ENCODE measurements at regions not wholly inside any gene's neighbourhood (a gene's known extent, or its start where the extent isn't known, plus 50 kb on each side); places are given as distances from the start of the nearest gene placed in this dataset.

DNA sequence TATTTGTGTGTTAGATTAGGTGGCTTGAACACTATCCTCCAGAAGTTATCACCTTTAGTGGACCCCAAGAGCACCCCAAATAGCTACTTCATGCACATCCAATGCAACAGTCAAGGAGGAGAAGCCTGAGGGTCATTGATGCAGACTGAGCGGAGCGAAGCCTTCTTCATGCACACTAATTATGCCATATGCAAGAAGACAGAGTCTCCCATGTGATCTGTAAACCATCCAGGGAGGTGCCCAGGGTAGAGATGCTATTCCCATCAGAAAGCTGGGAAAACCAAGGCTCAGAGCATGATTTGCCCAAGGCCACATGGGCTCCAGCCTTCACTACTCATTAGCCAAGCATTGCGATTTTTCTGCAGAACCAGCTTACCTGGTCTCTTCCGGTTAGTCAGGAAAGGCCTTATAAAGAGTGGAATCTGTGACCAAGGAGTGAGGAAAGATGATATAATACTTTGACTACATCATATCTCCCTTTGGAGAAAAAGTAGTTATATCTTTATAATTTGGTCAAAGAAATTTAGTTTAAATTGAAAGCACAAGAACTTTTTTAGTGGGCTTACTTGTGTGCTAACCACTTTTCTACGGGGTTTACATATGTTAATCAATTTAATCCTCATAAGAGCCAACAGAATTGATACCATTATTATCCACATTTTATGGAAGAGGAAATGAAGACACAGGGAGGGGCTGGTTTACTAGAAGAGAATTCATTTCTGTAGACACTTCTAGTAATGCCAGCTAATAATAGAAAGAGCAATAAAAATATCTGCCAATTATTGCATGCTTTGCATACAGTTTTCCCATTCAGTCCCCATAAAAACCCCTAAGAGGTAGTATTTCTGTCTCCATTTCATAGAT, 220.0 kb downstream of the ESM1 start:
- Histone ChIP-seq H3K79me2 (ENCODE audit: low read depth) (no peaks in the 10 kb centered on the region), H3K4me3 (no peak overlapping the region), H3K27ac (no peak overlapping the region), H3K9me3 (ENCODE audit: insufficient read depth, low read depth) (no peaks in the 10 kb centered on the region), H3K36me3 (ENCODE audit: low read depth) (no peaks in the 10 kb centered on the region), H4K20me1 (ENCODE audit: insufficient read depth) (no peaks in the 10 kb centered on the region), H3K4me2 (no peak overlapping the region), H3K27me3 (ENCODE audit: insufficient read depth, low read depth) (no peaks in the 10 kb centered on the region), H3K9me2 (ENCODE audit: insufficient read depth) (no peaks in the 10 kb centered on the region), H3K4me1 (replicated peaks; ENCODE audit: insufficient read depth) (peaks cover 14% of the 10 kb centered on the region), H3F3A (ENCODE audit: insufficient read depth, low read depth) (no peaks in the 10 kb centered on the region), H2AFZ (no peak overlapping the region)
- intact Hi-C loops (cut with micrococcal nuclease; ENCODE audit: unreplicated experiment), result no loop called here
- no peak for DNase-seq
- ChIA-PET POLR2A (ENCODE audit: unreplicated experiment) (no interaction called here), CTCF (no interaction called here)
- TF ChIP-seq EZH2 (IDR thresholded peaks at IDR 0.05; ENCODE audit: low read depth), result no peak
- TF ChIP-seq CTCF (conservative IDR thresholded peaks at IDR 0.05), result no peak
- no TSS peak for BruUV-seq (replicated peaks)

- no TSS peak for BruUV-seq (replicated peaks)
- intact Hi-C loops (cut with micrococcal nuclease; ENCODE audit: unreplicated experiment), result no loop called here
- CTCF ChIA-PET, result no interaction called here
- Histone ChIP-seq H3K36me3 (ENCODE audit: low read depth) (no peaks in the 10 kb centered on the region), H3K27ac (no peak overlapping the region), H4K20me1 (ENCODE audit: insufficient read depth) (no peaks in the 10 kb centered on the region), H2AFZ (no peak overlapping the region), H3K79me2 (ENCODE audit: low read depth) (no peaks in the 10 kb centered on the region), H3K4me1 (replicated peaks; ENCODE audit: insufficient read depth) (peaks cover 16% of the 10 kb centered on the region), H3K9me3 (ENCODE audit: insufficient read depth, low read depth) (no peaks in the 10 kb centered on the region), H3K9me2 (ENCODE audit: insufficient read depth) (no peaks in the 10 kb centered on the region), H3K27me3 (ENCODE audit: insufficient read depth, low read depth) (no peaks in the 10 kb centered on the region), H3F3A (ENCODE audit: insufficient read depth, low read depth) (no peaks in the 10 kb centered on the region), H3K4me2 (no peak overlapping the region), H3K4me3 (no peak overlapping the region)
- POLR2A ChIA-PET (ENCODE audit: unreplicated experiment), result no interaction called here
- no peak for TF ChIP-seq EZH2 (IDR thresholded peaks at IDR 0.05; ENCODE audit: low read depth)
- DNase-seq, result no peak
These were observed 221.0 kb downstream of the ESM1 start for GRCh38 chr5:54764102-54765090.

GRCh38 chr5:54761213-54761701, 224.1 kb downstream of the ESM1 start:
- H3K4me3 ChIP-seq, result no peak overlapping the region
- no peaks in the 10 kb centered on the region for H3K27me3 ChIP-seq (ENCODE audit: insufficient read depth, low read depth)
- ChIA-PET CTCF (no interaction called here), POLR2A (ENCODE audit: unreplicated experiment) (no interaction called here)
- H3K36me3 ChIP-seq (ENCODE audit: low read depth), result no peaks in the 10 kb centered on the region
- H3K4me1 ChIP-seq (replicated peaks; ENCODE audit: insufficient read depth), result peaks cover 16% of the 10 kb centered on the region
- H3K4me2 ChIP-seq, result no peak overlapping the region
- intact Hi-C loops (cut with micrococcal nuclease; ENCODE audit: unreplicated experiment), result no loop called here
- BruUV-seq (replicated peaks), result no TSS peak
- H3K9me2 ChIP-seq (ENCODE audit: insufficient read depth), result no peaks in the 10 kb centered on the region
- no peak for DNase-seq
- H3K79me2 ChIP-seq (ENCODE audit: low read depth), result no peaks in the 10 kb centered on the region
- H2AFZ ChIP-seq, result no peak overlapping the region
- no peaks in the 10 kb centered on the region for H3F3A ChIP-seq (ENCODE audit: insufficient read depth, low read depth)
- H4K20me1 ChIP-seq (ENCODE audit: insufficient read depth), result no peaks in the 10 kb centered on the region
- TF ChIP-seq CTCF (conservative IDR thresholded peaks at IDR 0.05) (no peak), EZH2 (IDR thresholded peaks at IDR 0.05; ENCODE audit: low read depth) (no peak)
- no peaks in the 10 kb centered on the region for H3K9me3 ChIP-seq (ENCODE audit: insufficient read depth, low read depth)
- no peak overlapping the region for H3K27ac ChIP-seq

Data from PC-9 (cell line).